PFSK-1 (cell line): ENCODE measurements at regions not wholly inside any gene's neighbourhood (a gene's known extent, or its start where the extent isn't known, plus 50 kb on each side); places are given as distances from the start of the nearest gene placed in this dataset.

Source experiments
- FOXP2 ChIP-seq: optimal IDR thresholded peaks from 2 replicates; pipeline ENCODE3; 2011; ENCODE audit warnings: borderline replicate concordance, control low read depth, inconsistent platforms; ENCODE audit not compliant: insufficient read depth; ENCODE audit errors: extremely low read length, extremely low read depth
- POLR2AphosphoS5 ChIP-seq: IDR thresholded peaks from 2 replicates; pipeline ENCODE4 v1.6.1; 2012; ENCODE audit warnings: low read depth, mild to moderate bottlenecking, control low read depth, low read length, moderate library complexity
- SIN3A ChIP-seq: IDR thresholded peaks from 2 replicates; pipeline ENCODE4 v1.6.1; 2012; ENCODE audit warnings: mild to moderate bottlenecking, low read length, moderate library complexity, borderline replicate concordance; ENCODE audit not compliant: insufficient read depth
- TAF1 ChIP-seq: IDR thresholded peaks from 2 replicates; pipeline ENCODE4 v1.6.1; 2012; ENCODE audit warnings: low read length, control low read depth, borderline replicate concordance; ENCODE audit not compliant: insufficient read depth
- TF ChIP-seq, protein P1 (sequence below), 2 experiments: IDR thresholded peaks; 2 replicates each; pipeline versions ENCODE4 v1.6.1 to v1.8.0; 2011 to 2012; ENCODE audit warnings: low read depth in 2 of 2, low read length in 2 of 2, control low read depth in 1 of 2, inconsistent platforms in 1 of 2, mild to moderate bottlenecking in 1 of 2, moderate library complexity in 1 of 2; ENCODE audit not compliant: insufficient read depth in 1 of 2

DNA sequence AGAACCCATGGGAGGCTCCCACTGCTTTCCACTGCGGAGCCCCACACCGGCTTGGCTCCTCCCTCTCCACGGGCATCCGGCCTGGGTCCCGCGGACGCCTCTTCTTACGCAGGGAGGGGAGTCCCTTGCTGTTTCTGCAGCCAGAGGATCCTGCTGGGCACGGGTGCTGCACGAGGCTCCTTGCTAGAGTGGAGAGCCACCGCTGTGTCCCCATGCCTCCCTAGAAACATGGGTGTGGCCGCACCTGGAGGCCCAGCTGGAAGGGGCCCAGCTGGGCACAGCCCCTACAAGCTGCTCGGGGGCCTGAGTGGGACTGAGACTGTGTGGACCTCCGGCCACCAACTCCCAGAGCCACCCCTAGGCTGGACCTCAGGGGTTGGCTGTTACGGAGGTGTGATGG is 67.7 kb upstream of the GPC1 start:
- TF ChIP-seq FOXP2 (no peak), TAF1 (no peak), POLR2AphosphoS5 (no peak), SIN3A (no peak)
- TF ChIP-seq, protein P1, sequence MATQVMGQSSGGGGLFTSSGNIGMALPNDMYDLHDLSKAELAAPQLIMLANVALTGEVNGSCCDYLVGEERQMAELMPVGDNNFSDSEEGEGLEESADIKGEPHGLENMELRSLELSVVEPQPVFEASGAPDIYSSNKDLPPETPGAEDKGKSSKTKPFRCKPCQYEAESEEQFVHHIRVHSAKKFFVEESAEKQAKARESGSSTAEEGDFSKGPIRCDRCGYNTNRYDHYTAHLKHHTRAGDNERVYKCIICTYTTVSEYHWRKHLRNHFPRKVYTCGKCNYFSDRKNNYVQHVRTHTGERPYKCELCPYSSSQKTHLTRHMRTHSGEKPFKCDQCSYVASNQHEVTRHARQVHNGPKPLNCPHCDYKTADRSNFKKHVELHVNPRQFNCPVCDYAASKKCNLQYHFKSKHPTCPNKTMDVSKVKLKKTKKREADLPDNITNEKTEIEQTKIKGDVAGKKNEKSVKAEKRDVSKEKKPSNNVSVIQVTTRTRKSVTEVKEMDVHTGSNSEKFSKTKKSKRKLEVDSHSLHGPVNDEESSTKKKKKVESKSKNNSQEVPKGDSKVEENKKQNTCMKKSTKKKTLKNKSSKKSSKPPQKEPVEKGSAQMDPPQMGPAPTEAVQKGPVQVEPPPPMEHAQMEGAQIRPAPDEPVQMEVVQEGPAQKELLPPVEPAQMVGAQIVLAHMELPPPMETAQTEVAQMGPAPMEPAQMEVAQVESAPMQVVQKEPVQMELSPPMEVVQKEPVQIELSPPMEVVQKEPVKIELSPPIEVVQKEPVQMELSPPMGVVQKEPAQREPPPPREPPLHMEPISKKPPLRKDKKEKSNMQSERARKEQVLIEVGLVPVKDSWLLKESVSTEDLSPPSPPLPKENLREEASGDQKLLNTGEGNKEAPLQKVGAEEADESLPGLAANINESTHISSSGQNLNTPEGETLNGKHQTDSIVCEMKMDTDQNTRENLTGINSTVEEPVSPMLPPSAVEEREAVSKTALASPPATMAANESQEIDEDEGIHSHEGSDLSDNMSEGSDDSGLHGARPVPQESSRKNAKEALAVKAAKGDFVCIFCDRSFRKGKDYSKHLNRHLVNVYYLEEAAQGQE (IDR thresholded peaks at IDR 0.05; ENCODE audit: insufficient read depth in 1 of 2, low read depth in 2 of 2, low read length in 2 of 2), result no peak
